AG20443 (cell line): ENCODE measurements at regions not wholly inside any gene's neighbourhood (a gene's known extent, or its start where the extent isn't known, plus 50 kb on each side); places are given as distances from the start of the nearest gene placed in this dataset.

Experiments used
- DNase-seq: peaks from one replicate; pipeline ENCODE4 v3.0.0; 2012; ENCODE audit warnings: low spot score, mixed read lengths

DNA sequence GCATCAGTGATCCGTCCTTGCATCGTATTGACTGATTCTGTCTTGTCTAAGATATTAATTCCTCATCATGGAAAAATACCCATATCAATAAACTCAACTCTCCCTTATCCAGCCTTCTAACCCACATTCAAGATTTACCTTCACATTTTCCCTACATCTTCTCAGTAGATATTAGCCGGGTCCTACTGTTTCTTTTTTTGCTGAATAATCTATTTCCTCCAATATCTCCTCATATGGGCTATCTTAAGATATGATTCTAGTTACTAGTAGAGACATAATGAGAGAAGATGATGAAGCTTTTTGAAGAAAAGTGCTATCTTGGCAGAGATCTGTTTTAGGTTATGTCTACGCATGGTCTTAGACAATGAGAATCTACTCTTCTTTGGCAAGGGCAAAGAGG, 785.8 kb downstream of the BRINP1 start:
- DNase-seq = no peak

DNA sequence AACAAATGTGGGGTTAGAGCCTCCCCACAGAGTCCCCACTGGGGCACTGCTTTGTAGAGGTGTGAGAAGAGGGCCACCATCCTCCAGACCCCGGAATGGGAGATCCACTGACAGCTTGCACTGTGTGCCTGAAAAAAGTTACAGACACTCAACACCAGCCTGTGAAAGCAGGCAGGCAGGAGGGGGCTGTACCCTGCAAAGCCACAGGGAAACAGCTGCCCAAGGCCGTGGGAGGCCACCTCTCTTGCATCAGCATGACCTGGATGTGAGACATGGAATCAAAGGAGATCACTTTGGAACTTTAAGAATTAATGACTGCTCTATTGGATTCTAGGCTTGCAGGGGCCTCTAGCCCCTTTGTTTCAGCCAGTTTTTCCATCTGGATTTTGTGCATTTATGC, 782.3 kb downstream of the BRINP1 start:
- no peak for DNase-seq

DNA sequence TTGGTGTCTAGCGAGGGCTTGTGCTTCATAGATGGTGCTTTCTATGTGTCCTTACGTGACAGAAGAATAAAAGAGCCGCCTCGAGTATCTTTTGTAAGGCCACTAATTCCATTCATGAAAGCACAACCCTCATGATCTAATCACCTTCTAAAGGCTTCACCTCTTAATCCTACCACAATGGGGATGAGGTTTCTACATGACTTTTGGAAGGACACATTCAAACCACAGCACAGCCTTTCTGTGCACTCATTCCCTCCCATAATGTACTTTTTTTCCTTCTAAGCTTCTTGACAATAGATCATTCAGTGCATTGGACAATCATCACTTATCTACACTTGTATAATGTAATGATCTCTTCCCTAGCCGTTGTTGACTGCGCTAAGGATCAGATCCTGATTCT, 774.8 kb downstream of the BRINP1 start:
- DNase-seq = no peak

DNA sequence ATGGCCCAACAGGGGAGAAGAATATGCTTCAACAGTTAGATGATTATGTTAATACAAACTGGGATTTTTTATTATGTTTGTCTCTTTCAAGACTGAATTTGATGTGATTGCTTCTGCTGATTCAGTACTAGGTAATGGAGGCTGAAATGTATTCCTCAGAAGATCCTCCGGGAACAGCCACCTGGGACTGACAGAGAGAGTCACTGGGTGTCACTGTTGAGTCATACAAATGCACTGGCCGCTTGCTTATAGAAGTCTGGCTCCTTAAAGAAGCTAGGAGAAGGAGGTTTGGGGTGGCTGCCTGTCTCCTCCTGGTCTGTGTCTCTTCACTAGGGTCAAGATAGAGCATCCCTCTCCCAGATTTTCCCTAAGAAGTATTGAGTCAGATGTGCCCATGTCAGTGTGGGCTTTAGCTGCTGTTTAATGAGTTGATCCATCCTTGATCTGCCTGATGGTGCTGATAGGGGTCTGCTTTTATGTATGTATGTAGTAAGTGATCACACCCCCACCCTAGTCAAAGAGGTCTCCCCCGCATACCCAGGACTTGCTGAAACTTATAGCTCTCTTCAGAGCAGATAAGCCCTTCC, 773.4 kb downstream of the BRINP1 start:
- peak; percentile 57 for DNase-seq

DNA sequence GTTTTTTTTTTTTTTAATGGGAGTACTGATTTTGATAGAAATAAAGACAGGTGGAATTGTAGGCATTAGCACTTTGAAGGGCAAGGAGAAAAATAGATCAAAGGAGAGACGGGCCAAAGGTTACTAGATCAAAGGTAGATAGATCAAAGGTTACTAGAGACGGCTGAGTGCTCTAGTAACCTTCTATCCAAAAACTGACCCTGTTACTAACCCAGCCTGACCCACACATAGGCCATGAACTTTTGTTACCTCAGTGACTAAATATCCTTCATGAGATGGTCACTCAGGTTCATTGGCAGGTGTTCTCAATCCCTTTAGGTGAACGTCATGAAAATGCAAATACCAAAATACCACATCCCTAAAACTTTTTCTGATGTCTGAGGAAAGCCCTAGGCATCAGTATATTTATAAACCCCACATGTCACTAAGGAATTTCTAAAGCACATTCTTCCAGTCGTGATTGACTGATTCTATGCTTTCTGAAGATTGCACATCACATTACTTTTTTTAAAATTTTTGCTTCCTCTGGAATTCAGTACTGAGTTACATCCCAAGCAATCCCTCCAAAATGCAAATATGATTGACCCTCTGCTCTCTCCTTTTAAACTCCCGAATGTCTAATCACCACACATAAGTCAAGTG, 772.7 kb downstream of the BRINP1 start:
- DNase-seq = no peak

DNA sequence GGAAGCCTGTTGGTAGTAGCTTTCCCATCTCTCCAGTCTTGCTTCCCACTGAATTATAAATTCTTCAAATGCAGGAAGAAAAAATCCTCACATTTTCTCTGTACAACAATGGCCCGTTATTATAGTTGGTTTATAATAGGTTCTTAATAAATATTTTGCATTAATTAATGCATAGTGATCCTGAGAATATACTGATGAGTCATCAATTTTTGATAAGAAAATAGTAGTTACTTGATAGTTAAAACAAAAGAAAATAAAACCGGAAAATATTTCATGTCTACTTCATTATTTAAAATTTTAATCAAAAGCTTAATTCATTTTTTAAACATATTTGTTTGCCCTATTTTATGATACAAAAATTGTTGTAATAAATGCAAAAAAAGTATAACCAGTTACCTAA, 762.6 kb downstream of the BRINP1 start:
- DNase-seq = no peak

DNA sequence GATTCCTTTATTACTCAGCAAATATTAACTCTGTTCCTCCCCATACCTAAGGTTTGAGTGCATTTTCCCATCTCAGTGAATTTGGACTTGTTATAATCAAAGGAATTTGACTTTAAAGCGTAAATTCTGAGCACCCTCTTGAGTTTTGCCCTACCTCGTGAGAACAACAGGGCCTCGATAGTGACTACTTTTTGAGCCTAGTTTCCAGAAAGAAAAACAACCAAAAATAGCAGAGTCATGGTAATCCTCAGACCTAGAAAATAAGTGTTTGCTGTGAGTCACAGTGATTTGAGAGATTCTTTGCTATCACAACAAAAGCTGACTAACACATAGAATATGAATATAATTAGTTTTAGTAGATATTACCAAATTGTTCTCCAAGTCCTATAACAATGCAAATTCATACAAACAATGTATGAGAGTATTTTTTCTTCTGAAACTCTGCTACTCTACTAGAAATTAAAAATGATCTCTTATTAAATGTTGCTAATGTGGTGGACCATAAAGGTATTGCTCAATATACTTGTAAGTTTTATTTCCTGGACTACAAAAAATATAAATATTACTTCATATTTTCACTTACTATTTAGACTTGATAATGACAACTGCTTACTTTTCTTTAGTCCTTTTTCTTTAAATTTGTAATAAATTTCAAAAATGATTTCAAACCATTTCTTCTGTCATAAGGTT, 759.7 kb downstream of the BRINP1 start:
- DNase-seq = peak; percentile 69

DNA sequence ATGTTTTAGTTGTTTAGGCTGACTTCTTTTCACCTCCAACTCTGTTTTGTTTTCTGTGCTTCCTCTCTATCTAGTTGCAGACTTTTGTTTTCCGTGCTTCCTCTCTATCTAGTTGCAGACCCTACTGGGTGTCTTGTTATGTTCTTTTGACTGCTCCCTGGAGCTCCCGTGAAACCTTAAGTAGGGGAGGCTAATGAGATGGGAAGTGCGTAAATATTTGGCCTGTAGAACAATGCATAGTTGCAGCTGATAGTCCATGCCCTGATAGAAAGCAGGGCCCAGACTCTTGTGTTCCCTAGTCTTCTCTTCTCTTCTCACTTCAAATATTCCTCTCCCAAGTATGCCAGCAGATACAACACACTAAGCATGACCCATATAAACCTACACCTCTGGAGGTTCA, 757.0 kb downstream of the BRINP1 start:
- DNase-seq = no peak

DNA sequence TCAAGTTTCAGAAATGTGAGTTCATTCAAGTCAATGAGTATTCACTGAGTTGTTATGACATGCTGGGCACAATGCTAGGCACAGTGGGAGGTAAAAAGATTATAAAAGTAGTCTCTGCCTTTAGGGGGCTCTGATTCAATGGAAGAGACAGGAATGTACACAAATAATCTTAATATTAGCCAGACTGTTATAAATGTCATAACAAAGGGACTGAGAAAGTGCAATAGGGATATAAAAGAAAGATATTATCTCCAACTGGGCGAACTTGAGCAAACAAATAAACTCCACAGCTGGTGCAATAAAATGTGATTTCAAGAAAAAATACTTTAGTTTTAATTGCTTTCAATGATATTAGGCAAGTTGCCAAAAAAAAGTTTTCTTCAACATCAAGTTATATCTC, 755.2 kb downstream of the BRINP1 start:
- DNase-seq = no peak

DNA sequence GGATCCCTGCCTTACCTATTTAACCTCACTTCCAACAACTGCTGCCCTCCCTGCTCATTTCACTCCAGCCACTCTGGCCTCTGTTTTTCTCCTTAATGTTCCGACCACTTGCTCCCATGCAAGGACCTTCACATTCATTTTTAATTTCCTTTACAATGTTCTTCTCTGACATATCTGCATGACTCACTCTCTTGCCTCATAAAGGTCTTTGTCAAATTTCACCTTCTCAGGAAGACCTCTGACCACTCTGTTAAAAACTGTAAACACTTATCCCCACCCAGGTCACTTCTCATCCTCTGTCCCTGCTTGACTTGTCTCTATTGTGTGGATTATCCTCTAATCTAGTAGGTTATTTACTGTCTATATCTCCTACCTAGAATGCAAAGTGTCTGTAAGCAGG, 751.2 kb downstream of the BRINP1 start:
- no peak for DNase-seq

DNA sequence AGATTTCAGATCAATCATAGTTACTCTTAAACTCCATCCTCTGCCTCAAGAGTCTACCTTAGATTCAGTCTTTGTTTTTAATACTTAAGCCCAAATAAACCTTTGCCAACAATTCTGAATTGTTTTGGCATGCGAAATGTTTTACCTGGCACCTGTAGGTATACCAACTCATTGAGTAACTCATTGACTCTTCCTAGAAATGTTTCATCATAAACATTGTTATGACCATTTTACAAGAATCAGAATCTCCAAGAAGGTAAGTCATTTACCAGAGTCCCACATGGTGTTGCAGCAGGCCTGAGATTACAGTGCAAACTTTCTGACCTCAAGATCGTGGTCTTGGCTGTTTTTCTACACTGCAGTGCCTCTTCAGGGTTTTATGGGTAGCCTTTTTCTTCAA, 750.4 kb downstream of the BRINP1 start:
- no peak for DNase-seq

DNA sequence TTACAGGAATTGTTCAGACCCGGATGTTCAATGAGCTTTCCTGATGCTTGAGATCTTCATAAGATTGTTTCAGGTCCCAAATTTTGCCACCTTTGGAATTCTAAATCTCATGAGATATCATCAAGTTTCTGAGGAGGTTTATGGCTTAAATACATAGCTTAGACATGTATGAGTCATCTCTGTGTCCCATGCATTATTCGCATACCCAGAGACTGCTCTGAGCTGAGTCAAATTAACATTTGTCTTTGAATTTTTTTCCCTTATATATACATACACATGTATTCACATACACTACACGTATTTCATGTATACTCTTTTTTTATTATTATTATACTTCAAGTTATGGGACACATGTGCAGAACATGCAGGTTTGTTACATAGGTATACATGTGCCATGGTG, 744.6 kb downstream of the BRINP1 start:
- no peak for DNase-seq

DNA sequence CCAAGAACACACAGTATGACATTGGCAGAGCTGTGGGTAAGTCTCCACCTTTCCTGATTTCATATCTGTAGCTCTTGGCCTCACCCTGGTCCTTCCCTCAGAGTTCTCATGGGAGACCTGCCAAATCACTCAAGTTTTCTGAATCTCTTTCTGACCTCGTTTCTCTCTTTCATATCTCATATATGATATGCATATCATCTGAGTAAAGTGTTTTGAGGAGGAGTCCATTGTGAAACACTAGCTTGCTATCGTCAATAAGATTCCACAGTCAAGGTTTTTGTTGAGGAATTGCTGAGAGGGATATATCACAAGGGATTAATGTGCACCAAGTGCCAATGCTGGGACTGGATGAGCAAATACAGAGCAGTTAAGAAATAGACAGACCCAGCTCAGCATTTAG, 739.2 kb downstream of the BRINP1 start:
- DNase-seq = no peak

DNA sequence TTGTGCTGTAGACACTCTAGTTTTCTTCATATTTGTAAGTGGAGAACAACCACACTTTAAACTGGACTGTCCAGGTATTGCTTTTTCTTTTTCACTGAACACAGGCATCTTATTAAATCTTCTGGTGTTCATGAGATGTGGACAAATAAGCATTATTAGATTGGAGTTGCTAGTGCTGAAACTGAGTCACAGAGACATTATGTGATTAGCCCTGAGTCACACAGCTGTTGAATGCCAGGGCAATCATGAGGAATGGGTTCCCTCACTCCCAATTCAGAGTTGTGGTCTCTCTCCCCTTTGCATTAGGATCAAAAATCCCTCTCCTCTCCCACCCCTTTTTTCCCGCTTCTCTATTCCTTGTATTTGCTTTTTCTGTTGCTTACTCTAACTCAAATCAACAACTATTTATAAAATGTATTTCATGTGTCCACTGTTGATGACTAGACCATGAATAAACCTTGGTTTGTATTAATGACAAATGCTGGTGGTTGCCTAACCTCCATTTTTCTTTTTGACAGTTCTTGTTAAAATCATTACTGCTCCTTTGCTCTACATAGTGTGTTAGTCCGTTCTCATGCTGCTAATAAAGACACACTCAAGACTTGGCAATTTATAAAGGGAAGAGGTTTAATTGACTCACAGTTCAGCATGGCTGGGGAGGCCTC, 738.2 kb downstream of the BRINP1 start:
- DNase-seq = no peak

DNA sequence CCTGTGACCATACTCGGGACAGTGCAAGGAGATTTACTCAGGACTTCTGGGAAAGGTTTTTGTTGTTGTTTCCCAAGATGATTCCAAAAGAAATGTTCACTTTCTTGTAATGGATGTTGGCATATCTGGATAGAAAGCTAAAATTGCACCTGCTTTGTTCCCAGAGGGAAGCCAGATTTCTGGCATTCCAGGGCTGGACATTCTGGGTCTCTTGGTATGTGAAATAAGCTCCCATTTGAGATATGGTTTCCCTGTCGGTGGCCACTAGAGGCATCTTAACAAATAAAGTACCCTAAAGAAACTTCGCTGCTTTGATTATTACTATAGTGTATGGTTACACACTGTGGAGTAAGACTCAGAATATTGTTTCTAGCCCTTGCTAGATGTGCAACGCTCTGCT, 737.3 kb downstream of the BRINP1 start:
- DNase-seq = no peak

DNA sequence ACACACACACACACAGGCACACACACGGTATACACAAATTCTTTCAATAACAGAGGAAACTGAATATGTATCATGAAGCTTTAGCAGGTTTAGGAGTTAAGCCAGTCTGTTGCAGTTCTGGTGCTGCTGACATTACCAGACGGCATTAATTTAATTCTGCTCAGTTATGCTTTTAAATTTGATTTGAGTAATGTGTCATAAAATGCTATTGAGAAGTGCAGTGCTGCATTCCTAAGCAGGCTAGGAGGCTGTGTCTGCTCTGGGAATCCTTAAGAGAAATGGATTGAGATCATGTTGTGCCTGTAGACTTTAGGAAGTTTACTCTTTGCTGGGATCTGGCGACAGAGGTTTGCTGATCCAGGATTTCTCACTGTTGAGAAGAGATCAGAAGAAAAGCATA, 733.8 kb downstream of the BRINP1 start:
- peak; percentile 12 for DNase-seq

DNA sequence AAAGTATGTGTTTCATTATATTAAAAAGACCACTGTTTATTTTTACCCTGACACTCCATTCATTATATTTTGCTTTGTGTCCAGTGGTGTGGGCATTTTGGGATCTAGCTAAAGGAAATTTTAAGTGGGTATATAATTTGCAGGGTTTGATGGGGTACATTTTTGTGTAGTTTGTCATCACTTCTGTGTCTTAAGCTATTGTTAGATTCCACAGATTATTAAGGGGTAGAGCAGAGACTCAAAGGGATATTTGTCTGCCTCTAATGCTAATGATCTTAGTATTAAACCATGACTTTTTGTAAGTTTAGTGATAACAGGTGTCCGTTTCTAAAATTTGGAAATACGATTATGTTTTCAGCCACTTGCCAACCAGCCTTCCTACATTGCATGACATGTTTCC, 731.6 kb downstream of the BRINP1 start:
- DNase-seq = no peak

DNA sequence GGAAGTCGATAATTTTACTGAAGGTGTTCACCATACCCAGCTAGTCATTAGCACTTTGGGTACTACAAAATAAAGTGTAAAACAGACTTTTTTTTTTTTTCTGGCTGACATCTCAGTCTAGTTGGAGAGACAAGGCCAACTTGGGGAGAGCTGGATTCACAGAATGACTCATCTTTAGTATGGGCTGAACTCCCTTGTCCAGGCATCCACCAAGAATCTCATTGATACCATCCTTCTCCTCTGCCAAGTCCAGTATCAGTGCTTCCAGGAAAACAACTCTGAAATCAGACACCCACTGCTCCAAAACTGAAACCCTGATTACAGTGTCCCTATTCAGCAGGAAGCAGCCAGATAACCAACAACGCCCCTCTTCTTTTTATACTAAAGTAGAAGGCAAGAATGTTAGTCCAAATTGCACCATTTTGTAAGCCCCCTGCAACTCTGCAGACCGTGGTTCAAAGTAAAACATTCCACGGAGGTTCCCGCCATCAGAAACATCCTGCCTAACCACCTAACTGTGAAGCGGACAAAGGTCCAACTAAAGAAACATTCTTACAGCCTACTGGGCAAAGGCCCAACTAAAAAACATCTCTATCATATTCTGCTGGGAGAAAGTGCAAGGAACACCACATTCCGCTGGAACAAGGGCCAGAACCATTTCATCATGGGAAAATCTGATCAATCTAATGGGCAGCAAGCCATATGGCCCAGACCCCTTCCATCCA, 728.2 kb downstream of the BRINP1 start:
- DNase-seq = peak; percentile 29

DNA sequence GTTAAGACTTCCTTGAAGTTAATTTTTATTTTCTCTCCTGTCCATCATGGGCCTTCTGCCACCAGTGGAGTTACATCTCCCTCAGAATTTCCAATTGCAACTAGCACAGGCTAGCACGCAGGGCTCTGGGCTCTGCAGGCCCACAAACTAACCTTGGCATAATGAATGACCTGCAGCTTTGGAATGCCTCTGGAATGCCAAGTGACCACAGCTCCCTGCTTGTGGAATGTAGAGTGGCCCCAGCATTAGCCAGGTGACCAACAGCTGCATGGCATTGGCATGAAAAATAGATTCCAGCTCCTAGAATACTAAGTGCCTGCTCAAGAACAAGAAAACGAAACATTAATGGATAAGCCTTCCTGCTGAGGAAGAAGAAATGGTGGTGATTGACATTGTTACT, 726.1 kb downstream of the BRINP1 start:
- peak; percentile 72 for DNase-seq

DNA sequence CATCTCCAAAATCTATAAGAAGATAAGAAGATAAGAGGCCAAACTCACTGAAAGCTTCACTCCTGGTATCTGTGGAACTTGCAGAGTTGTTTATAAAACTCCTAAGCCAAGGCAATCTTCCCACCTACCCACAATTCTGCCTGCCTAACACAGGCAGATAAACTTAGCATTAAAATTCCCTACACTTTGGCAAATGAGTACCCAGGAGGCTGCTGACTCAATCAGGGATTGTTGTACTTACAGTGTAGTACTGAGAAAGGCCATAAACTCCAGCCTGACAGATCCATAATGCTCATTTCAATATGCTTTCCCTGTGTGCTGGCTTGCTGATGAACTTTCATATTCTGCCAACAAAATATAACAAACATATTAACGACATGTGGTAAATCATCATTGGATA, 725.2 kb downstream of the BRINP1 start:
- no peak for DNase-seq

DNA sequence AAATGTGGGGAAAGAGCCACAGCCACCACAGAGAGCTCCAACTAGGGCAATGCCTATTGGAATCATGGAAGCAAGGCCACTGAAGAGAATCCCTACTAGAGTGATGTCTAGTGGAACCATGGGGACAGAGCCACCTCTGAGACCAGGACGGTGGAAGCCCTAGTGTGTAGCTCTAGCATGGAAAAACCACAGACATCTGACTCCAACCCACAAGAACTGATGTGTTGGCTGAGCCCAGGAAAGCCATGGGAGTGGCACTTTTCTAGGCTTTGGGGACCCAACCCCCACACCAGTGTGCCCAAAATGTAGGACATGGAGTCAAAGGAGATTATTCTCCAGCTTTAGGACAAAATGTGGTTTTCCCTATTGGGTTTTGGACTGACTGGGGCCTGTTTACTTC, 721.9 kb downstream of the BRINP1 start:
- no peak for DNase-seq

DNA sequence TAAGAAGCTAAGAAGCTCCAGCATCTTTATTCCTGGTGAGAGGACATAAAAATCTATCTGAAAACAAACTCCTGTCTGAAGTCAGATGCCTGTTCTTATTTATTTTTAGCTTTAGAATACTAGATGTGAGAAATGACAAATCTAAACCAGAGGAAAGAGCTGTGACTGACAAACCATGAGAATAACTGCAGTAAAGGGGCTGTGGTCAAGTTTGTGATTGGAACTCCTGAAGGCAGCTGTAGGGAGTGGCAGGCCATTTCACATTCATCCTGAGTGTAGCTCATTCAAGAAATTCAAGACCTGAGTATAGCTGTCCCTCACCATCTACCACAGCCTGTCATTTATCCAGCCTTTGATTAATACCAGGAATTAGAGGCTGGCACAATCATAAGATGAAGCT, 718.8 kb downstream of the BRINP1 start:
- DNase-seq = no peak

DNA sequence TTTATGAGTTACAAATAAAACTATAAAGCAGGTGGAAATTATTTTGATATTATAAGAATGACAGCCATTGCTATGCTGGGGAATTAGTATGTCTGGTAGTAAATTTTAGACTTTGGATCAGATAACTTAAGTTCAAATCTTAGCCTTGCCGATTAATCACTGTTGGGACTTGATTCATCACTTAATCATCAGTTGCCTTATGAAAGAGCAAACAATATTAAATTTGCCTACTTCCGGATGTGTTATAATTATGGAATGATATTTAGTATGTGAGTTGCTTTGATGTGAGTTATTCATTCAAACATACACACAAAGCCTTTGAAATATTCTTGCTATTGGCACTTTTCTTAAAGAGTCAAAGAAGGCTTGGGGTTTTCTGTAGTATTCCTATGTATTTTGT, 717.7 kb downstream of the BRINP1 start:
- DNase-seq = no peak
